ENCODE measurements at regions not wholly inside any gene's neighbourhood (a gene's known extent, or its start where the extent isn't known, plus 50 kb on each side); places are given as distances from the start of the nearest gene placed in this dataset.

DNA sequence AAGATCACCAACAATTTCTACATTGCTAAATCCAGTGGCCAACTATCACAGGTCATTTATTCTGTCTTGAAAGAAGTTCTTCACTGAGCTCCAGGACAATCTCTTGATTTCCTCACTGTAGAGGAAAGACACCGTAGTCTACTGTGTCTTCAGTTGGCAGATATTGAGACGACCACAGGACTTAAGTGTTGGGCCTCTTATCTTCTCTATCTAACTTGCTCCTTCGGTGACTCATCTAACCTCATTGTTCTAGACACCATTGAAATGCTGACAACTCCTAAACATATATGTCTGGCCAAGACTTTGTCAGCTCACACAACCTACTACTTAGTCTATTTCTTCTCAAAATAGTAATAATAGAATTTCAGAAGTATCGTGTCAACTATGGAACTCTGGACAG, 425.8 kb downstream of the ARAP2 start:
- BruUV-seq (replicated peaks), result no TSS peak

DNA sequence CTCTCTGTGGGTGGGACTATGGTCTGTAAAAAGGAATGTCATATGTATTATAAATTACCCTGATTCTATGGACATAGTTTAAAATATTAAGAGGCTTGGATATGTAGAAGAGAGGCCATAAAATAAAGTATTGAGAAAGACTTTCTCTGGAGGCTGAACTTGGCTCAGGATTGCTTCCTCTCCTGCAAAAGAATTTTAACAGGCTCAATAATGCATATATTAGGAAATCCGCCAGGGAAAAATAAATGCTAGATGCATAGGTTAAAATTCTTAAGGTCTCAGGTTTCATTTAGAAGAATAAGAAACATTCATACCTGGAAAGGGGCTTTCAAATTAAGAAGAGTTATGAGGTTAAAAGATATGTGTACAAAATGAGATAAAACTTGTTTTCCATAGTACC, 424.3 kb downstream of the ARAP2 start:
- Mint-ChIP-seq H3K36me3 (ENCODE audit: insufficient read depth, unreplicated experiment) (no peaks in the 10 kb centered on the region), H3K9me3 (ENCODE audit: unreplicated experiment) (no peaks in the 10 kb centered on the region), H3K27me3 (ENCODE audit: insufficient read depth, unreplicated experiment) (no peaks in the 10 kb centered on the region), H3K4me3 (ENCODE audit: unreplicated experiment) (no peak overlapping the region), H3K27ac (ENCODE audit: unreplicated experiment) (no peak overlapping the region), H3K4me1 (ENCODE audit: low read depth, unreplicated experiment) (no peaks in the 10 kb centered on the region)
- Histone ChIP-seq H3K4me1 (no peaks in the 10 kb centered on the region), H3K27me3 (replicated peaks; ENCODE audit: control insufficient read depth, insufficient read depth, low read length) (no peaks in the 10 kb centered on the region), H3K9me3 (no peaks in the 10 kb centered on the region), H3K4me3 (ENCODE audit: low read depth, low read length) (no peak overlapping the region), H3K36me3 (ENCODE audit: control insufficient read depth, insufficient read depth, low read length) (no peaks in the 10 kb centered on the region)
- no peak for DNase-seq
- intact Hi-C loops (cut with micrococcal nuclease; ENCODE audit: unreplicated experiment), result no loop called here
- CTCF ChIA-PET, result no interaction called here
- no TSS peak for BruUV-seq (replicated peaks)
- TF ChIP-seq, protein P1, sequence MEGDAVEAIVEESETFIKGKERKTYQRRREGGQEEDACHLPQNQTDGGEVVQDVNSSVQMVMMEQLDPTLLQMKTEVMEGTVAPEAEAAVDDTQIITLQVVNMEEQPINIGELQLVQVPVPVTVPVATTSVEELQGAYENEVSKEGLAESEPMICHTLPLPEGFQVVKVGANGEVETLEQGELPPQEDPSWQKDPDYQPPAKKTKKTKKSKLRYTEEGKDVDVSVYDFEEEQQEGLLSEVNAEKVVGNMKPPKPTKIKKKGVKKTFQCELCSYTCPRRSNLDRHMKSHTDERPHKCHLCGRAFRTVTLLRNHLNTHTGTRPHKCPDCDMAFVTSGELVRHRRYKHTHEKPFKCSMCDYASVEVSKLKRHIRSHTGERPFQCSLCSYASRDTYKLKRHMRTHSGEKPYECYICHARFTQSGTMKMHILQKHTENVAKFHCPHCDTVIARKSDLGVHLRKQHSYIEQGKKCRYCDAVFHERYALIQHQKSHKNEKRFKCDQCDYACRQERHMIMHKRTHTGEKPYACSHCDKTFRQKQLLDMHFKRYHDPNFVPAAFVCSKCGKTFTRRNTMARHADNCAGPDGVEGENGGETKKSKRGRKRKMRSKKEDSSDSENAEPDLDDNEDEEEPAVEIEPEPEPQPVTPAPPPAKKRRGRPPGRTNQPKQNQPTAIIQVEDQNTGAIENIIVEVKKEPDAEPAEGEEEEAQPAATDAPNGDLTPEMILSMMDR (IDR thresholded peaks at IDR 0.05; ENCODE audit: insufficient read depth in 1 of 2, low read depth in 1 of 2, low read length in 1 of 2, severe bottlenecking in 1 of 2, unreplicated experiment in 1 of 2), result no peak
- POLR2A ChIA-PET, result no interaction called here

More for the DNA sequence above, 425.8 kb downstream of the ARAP2 start:
- no peaks in the 10 kb centered on the region for H3K27me3 Mint-ChIP-seq (ENCODE audit: insufficient read depth, unreplicated experiment)
- DNase-seq, result no peak
- CTCF ChIA-PET, result no interaction called here
- Histone ChIP-seq H3K36me3 (ENCODE audit: control insufficient read depth, insufficient read depth, low read length) (no peaks in the 10 kb centered on the region), H3K4me1 (no peaks in the 10 kb centered on the region), H3K9me3 (no peaks in the 10 kb centered on the region), H3K27me3 (replicated peaks; ENCODE audit: control insufficient read depth, insufficient read depth, low read length) (no peaks in the 10 kb centered on the region), H3K4me3 (ENCODE audit: low read depth, low read length) (no peak overlapping the region)
- H3K4me3 Mint-ChIP-seq (ENCODE audit: unreplicated experiment), result no peak overlapping the region
- no peaks in the 10 kb centered on the region for H3K4me1 Mint-ChIP-seq (ENCODE audit: low read depth, unreplicated experiment)
- TF ChIP-seq, protein P1 (IDR thresholded peaks at IDR 0.05; ENCODE audit: insufficient read depth in 1 of 2, low read depth in 1 of 2, low read length in 1 of 2, severe bottlenecking in 1 of 2, unreplicated experiment in 1 of 2), result no peak
- no peak overlapping the region for H3K27ac Mint-ChIP-seq (ENCODE audit: unreplicated experiment)
- POLR2A ChIA-PET, result no interaction called here
- H3K36me3 Mint-ChIP-seq (ENCODE audit: insufficient read depth, unreplicated experiment), result no peaks in the 10 kb centered on the region
- no peaks in the 10 kb centered on the region for H3K9me3 Mint-ChIP-seq (ENCODE audit: unreplicated experiment)
- intact Hi-C loops (cut with micrococcal nuclease; ENCODE audit: unreplicated experiment), result no loop called here

DNA sequence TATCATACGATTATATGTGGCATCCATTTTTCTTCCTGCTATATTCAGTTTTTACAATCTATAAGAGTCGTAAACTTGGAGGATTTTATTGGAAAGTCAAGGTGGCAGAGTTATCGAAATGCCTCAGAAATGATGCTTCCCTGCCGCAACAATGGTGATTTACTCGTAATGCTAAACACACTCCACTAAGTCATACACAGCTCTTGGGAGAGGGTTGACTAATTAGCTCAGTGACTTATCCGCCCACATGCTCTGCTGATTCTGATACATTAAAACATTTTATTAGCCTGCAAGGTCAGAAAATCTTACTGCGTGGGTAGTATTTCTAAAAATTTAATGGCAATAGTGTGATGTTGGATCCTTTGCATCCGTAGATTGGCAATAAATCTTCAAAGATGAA, 420.1 kb downstream of the ARAP2 start:
- ChIA-PET CTCF (interaction anchor here (0.7 kb wide), 1 partner anchor 101 kb away, joined by 3 read pairs; no protein-coding TSS in a partner anchor), POLR2A (no interaction called here)
- TF ChIP-seq, protein P1 (IDR thresholded peaks at IDR 0.05; ENCODE audit: insufficient read depth in 1 of 2, low read depth in 1 of 2, low read length in 1 of 2, severe bottlenecking in 1 of 2, unreplicated experiment in 1 of 2), result no peak
- no peaks in the 10 kb centered on the region for H3K4me1 ChIP-seq
- no peaks in the 10 kb centered on the region for H3K27me3 ChIP-seq (replicated peaks; ENCODE audit: control insufficient read depth, insufficient read depth, low read length)
- BruUV-seq (replicated peaks), result no TSS peak
- Mint-ChIP-seq H3K4me3 (ENCODE audit: unreplicated experiment) (no peak overlapping the region), H3K27ac (ENCODE audit: unreplicated experiment) (no peak overlapping the region), H3K4me1 (ENCODE audit: low read depth, unreplicated experiment) (no peaks in the 10 kb centered on the region), H3K36me3 (ENCODE audit: insufficient read depth, unreplicated experiment) (no peaks in the 10 kb centered on the region), H3K9me3 (ENCODE audit: unreplicated experiment) (no peaks in the 10 kb centered on the region), H3K27me3 (ENCODE audit: insufficient read depth, unreplicated experiment) (no peaks in the 10 kb centered on the region)
- intact Hi-C loops (cut with micrococcal nuclease; ENCODE audit: unreplicated experiment), result no loop called here
- no peak for DNase-seq
- no peaks in the 10 kb centered on the region for H3K9me3 ChIP-seq
- no peaks in the 10 kb centered on the region for H3K36me3 ChIP-seq (ENCODE audit: control insufficient read depth, insufficient read depth, low read length)
- no peak overlapping the region for H3K4me3 ChIP-seq (ENCODE audit: low read depth, low read length)

All from Caco-2 (cell line).